Tibial nerve (tissue), 3 donors: ENCODE measurements at regions not wholly inside any gene's neighbourhood (a gene's known extent, or its start where the extent isn't known, plus 50 kb on each side); places are given as distances from the start of the nearest gene placed in this dataset.

ENCODE experiments used
- CTCF ChIP-seq, 5 experiments: fragments of 200-600 bp in 3 of 5; fragments of 450-650 bp in 2 of 5; sonication (generic) in 3 of 5; IDR thresholded peaks; one replicate each; pipeline ENCODE4 v1.5.1; 2016 to 2019; ENCODE audit warnings: antibody characterized with exemption in 5 of 5, mild to moderate bottlenecking in 3 of 5, moderate library complexity in 2 of 5
- POLR2A ChIP-seq, 2 donors: fragments of 450-650 bp; IDR thresholded peaks; one replicate each; pipeline ENCODE4 v1.6.1; 2017; ENCODE audit warnings: antibody characterized with exemption in 2 of 2, mild to moderate bottlenecking in 2 of 2, moderate library complexity in 2 of 2

GRCh38 chr13:34216256-34216655 lies 398.3 kb downstream of the RFC3 start:
- TF ChIP-seq CTCF (IDR thresholded peaks at IDR 0.05): no peak
- no peak for TF ChIP-seq POLR2A (IDR thresholded peaks at IDR 0.05)
